SK-N-MC (cell line): ENCODE measurements at regions not wholly inside any gene's neighbourhood (a gene's known extent, or its start where the extent isn't known, plus 50 kb on each side); places are given as distances from the start of the nearest gene placed in this dataset.

Experiments used
- FOXP2 ChIP-seq: optimal IDR thresholded peaks from 2 replicates; pipeline ENCODE3; 2011; ENCODE audit warnings: mild to moderate bottlenecking, moderate library complexity; ENCODE audit not compliant: insufficient read depth; ENCODE audit errors: extremely low read length, control extremely low read depth
- POLR2AphosphoS5 ChIP-seq: IDR thresholded peaks from 2 replicates; pipeline ENCODE4 v1.6.1; 2012; ENCODE audit warnings: mild to moderate bottlenecking, low read depth, low read length, borderline replicate concordance

DNA sequence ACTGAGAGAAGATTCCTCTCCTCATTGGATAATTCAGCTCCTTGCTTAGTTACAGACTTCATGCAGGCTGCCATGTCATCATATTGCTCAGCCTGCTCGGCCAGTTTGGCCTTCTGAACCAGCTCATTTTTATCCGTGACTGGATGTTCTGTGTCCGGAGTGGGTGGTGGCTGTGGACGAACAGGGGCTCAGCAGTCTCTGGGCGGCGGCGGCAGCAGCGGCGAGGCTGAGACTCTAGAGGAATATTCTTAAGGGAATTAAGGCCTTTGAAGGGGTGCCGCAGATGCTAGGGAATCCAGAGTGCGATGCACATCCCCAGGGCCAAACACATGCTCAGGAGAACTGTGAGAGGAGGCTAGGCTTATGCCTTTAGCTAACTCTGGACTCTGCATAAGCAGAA is 97.9 kb upstream of the GYPC start:
- no peak for TF ChIP-seq FOXP2
- TF ChIP-seq POLR2AphosphoS5 = no peak
